ENCODE measurements at regions not wholly inside any gene's neighbourhood (a gene's known extent, or its start where the extent isn't known, plus 50 kb on each side); places are given as distances from the start of the nearest gene placed in this dataset.

DNA sequence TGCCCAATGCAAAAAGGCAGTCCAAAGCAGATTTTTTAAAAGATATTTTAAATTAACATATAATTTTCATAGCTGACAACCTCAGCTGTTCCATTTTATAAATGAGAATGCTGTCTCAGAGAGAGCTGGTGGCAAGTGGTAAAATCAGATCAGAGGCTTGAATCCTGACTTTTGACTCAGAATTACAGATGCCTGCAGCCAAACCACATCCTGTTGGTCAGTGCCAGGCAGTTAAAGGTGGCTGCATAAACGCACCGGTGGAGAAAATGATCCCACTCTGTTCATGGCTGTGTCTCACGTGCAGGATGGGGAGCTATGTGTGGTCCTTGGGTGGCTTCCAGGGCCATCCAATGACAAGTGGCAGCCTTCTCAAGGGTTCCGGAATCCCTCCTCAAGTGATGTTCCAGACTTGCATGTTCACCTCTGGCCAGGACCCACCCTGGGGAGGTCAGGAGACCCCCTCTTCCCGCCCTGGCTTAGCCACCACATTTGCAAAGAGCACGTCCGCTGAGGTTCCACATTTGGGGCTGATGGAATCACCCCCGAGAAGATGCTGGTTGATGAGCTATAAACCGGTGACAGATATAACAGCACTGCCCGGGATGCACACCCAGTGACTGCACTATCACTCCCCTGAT is 155.5 kb downstream of the SHANK2 start:
- ATAC-seq (no peak), DNase-seq (peak in 1 of 3 donors; percentile 6)
- TF ChIP-seq, protein P1, sequence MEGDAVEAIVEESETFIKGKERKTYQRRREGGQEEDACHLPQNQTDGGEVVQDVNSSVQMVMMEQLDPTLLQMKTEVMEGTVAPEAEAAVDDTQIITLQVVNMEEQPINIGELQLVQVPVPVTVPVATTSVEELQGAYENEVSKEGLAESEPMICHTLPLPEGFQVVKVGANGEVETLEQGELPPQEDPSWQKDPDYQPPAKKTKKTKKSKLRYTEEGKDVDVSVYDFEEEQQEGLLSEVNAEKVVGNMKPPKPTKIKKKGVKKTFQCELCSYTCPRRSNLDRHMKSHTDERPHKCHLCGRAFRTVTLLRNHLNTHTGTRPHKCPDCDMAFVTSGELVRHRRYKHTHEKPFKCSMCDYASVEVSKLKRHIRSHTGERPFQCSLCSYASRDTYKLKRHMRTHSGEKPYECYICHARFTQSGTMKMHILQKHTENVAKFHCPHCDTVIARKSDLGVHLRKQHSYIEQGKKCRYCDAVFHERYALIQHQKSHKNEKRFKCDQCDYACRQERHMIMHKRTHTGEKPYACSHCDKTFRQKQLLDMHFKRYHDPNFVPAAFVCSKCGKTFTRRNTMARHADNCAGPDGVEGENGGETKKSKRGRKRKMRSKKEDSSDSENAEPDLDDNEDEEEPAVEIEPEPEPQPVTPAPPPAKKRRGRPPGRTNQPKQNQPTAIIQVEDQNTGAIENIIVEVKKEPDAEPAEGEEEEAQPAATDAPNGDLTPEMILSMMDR (IDR thresholded peaks at IDR 0.05), result no peak
- H3K9me3 ChIP-seq, result no peaks in the 10 kb centered on the region
- H3K4me1 ChIP-seq (ENCODE audit: low read depth), result no peaks in the 10 kb centered on the region
- no peak overlapping the region for H3K4me3 ChIP-seq
- H3K36me3 ChIP-seq (ENCODE audit: low read depth), result no peaks in the 10 kb centered on the region
- intact Hi-C loops (cut with DNase I, micrococcal nuclease), result no loop called here

DNA sequence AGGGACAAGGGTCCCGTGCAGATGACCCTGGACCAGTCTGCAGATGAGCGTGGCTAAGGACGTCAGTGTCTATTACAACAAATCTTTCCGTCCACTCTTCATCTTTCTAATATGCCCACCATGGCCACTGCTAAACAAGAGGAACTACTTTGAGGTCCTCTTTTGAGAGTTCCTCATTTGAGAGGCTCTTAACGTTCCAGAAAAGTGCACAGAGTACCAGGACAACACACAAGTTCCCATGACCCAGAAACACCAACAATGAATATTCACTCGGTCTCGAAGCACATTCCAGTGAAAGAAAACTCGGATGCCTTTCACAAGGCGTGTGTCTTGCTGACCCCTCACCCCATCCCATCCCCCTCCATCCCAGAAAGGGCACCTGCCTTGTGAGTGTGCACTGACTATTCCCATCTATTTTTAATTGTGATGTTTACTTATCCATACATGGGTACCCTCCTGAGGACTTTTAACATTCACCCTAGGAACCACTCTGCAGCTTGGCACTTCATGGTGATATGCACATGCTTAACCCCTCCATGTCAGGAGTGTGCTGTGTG is 157.0 kb downstream of the SHANK2 start:
- Histone ChIP-seq H3K9me3 (no peaks in the 10 kb centered on the region), H3K36me3 (ENCODE audit: low read depth) (no peaks in the 10 kb centered on the region), H3K4me3 (no peak overlapping the region), H3K4me1 (ENCODE audit: low read depth) (no peaks in the 10 kb centered on the region)
- intact Hi-C loops (cut with DNase I, micrococcal nuclease), result no loop called here
- ATAC-seq, result no peak
- peak in 1 of 3 donors; percentile 5 for DNase-seq
- TF ChIP-seq, protein P1 (IDR thresholded peaks at IDR 0.05), result no peak

DNA sequence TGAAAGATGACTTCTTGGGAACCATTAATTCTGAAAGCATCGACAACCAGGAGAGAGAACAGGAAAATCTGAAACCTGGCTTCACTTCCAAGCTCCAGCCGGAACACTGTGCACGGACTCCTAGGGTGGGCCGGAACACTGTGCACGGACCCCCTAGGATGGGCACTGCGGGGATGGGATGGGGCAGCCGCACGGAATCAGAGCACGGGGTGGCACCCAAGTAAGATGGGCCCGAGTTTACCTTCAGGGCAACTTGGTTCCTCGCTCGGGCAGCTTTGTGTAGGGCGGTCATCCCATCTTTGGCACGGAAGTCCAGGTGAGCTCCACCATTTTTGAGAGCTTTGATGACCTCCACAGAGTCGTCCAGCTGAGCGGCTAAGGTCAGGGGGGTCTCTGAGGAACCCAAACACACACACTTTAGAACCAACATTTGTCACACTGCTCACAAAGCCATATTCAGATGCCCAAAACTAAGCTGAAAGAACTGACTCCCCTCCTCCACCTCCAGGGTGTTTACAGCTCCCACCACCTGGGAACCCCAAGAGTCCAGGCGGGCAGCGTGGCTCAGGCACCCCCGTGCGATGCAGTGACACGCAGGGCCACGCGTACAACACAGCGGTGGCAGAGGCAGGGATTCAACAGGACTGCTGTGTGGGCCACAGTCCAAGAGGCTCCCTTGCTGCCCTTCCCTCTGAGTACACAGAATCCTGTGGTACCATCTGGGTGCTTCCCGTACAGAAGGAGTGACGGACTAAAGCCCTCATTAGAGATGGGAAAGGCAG is 157.9 kb downstream of the SHANK2 start:
- Histone ChIP-seq H3K4me3 (no peak overlapping the region), H3K36me3 (ENCODE audit: low read depth) (no peaks in the 10 kb centered on the region), H3K4me1 (ENCODE audit: low read depth) (no peaks in the 10 kb centered on the region), H3K9me3 (no peaks in the 10 kb centered on the region)
- DNase-seq, result peak in 1 of 3 donors; percentile 17
- TF ChIP-seq, protein P1 (IDR thresholded peaks at IDR 0.05), result no peak
- intact Hi-C loops (cut with DNase I, micrococcal nuclease), result no loop called here
- ATAC-seq, result no peak

DNA sequence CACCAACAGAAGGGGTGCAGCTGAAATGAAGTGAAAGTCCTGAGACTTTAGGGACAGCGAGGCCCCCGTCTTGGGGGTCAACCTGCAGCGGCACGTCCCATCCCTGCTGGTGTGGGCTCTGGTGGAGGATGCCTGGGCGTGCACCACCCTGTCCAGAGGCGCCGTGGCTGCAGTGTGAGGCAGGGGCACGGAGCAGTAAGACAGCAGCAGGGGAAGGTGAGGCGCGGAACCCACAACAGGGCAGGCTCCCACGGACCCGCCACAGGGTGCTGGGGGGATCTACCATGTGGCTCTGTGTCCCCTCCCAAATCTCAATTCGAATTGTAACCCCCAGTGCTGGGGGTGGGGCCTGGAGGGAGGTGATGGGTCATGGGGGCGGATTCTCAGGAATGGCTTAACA is 158.6 kb downstream of the SHANK2 start:
- Histone ChIP-seq H3K9me3 (no peaks in the 10 kb centered on the region), H3K4me3 (no peak overlapping the region), H3K36me3 (ENCODE audit: low read depth) (no peaks in the 10 kb centered on the region), H3K4me1 (ENCODE audit: low read depth) (no peaks in the 10 kb centered on the region)
- ATAC-seq, result no peak
- no peak for DNase-seq
- TF ChIP-seq, protein P1 (IDR thresholded peaks at IDR 0.05), result no peak
- intact Hi-C loops (cut with DNase I, micrococcal nuclease), result no loop called here

GRCh38 chr11:71091506-71092265 is 160.7 kb downstream of the SHANK2 start:
- Histone ChIP-seq H3K36me3 (ENCODE audit: low read depth) (no peaks in the 10 kb centered on the region), H3K9me3 (no peaks in the 10 kb centered on the region), H3K4me1 (ENCODE audit: low read depth) (no peaks in the 10 kb centered on the region), H3K4me3 (no peak overlapping the region)
- TF ChIP-seq, protein P1 (IDR thresholded peaks at IDR 0.05), result no peak
- ATAC-seq, result no peak
- intact Hi-C loops (cut with DNase I, micrococcal nuclease), result no loop called here
- no peak for DNase-seq

All from mucosa of descending colon (tissue), 3 donors.